K562 (cell line): ENCODE measurements at regions not wholly inside any gene's neighbourhood (a gene's known extent, or its start where the extent isn't known, plus 50 kb on each side); places are given as distances from the start of the nearest gene placed in this dataset.

Source experiments
- ATAC-seq: fragments of 200-7000 bp; cut with Tn5 transposase; 3 replicates; pipeline ENCODE4 v1.9.1; 2020; ENCODE audit warnings: moderate library complexity
- BruUV-seq: library from RNA; stranded (reverse); fragments of 400-500 nt; replicated peaks from 2 replicates; lab custom pipeline; 2021; lab: Mats Ljungman, UMichigan
- CTCF ChIA-PET: fragments of 300-600 bp; formaldehyde crosslinking; extraction: SDS; loops from one replicate; lab custom pipeline; 2021; ENCODE audit warnings: low intra/inter-chr PET ratio; lab: Yijun Ruan, JAX
- POLR2A ChIA-PET: fragments of 300-600, 350-650 bp; sonication (Branson Sonifier 250); formaldehyde crosslinking; extraction: SDS; loops from one replicate; lab custom pipeline; 2021; ENCODE audit warnings: antibody characterized with exemption, inconsistent platforms; lab: Yijun Ruan, JAX
- DNase-seq, 4 experiments: peaks; one replicate each; pipeline versions ENCODE4 v3.0.0 to v3.0.0-alpha.2; 2011 to 2018; ENCODE audit warnings: low spot score in 3 of 4, mixed read lengths in 3 of 4; ENCODE audit errors: extremely low read depth in 1 of 4
- FAIRE-seq: peaks from 2 replicates; lab custom pipeline; 2011; peaks lifted over from hg19 to GRCh38; lab: Jason Lieb, UNC
- H2AFZ ChIP-seq: 2 replicates; pipeline ENCODE4 v1.6.0; 2011; ENCODE audit warnings: low read depth, low read length, control low read depth, inconsistent platforms
- H3K27ac ChIP-seq: fragments of 200-600 bp; 3 replicates; pipeline ENCODE4 v1.8.0; 2011; ENCODE audit warnings: low read depth, mild to moderate bottlenecking, control low read depth, inconsistent platforms, low read length, moderate library complexity, mixed read lengths; ENCODE audit errors: extremely low read depth
- H3K27me3 ChIP-seq, 2 experiments: fragments of 300-600 bp in 1 of 2; 2 replicates in 1 of 2; 3 replicates in 1 of 2; pipeline versions ENCODE4 v1.6.0 to v1.8.0; 2011; ENCODE audit warnings: inconsistent platforms in 2 of 2, low read length in 2 of 2, mild to moderate bottlenecking in 1 of 2, mixed read lengths in 1 of 2, moderate library complexity in 1 of 2; ENCODE audit not compliant: control insufficient read depth in 2 of 2, insufficient read depth in 2 of 2
- H3K36me3 ChIP-seq: fragments of 300-600 bp; 3 replicates; pipeline ENCODE4 v1.8.0; 2011; ENCODE audit warnings: mild to moderate bottlenecking, low read length, inconsistent platforms; ENCODE audit not compliant: control insufficient read depth, insufficient read depth
- H3K4me1 ChIP-seq, 2 experiments: fragments of 200-600 bp in 1 of 2; replicated peaks in 1 of 2; 2 replicates in 1 of 2; 3 replicates in 1 of 2; pipeline versions ENCODE4 v1.5.1 to v1.8.0; 2011; ENCODE audit warnings: inconsistent platforms in 2 of 2, low read length in 2 of 2, mild to moderate bottlenecking in 1 of 2, mixed read lengths in 1 of 2, moderate library complexity in 1 of 2; ENCODE audit not compliant: control insufficient read depth in 2 of 2, insufficient read depth in 2 of 2
- H3K4me2 ChIP-seq: 2 replicates; pipeline ENCODE4 v1.6.1; 2011; ENCODE audit warnings: low read length, control low read depth, inconsistent platforms, mixed read lengths; ENCODE audit not compliant: insufficient read depth
- H3K4me3 ChIP-seq: fragments of 200-600 bp; sonication (generic), shearing (Covaris generic); 2 replicates; pipeline ENCODE4 v1.5.1; 2016; ENCODE audit warnings: control low read depth, inconsistent platforms
- H3K79me2 ChIP-seq: fragments of 200-600 bp; 3 replicates; pipeline ENCODE4 v1.8.0; 2011; ENCODE audit warnings: low read length, inconsistent platforms; ENCODE audit not compliant: control insufficient read depth, insufficient read depth
- H3K9ac ChIP-seq, 2 experiments: 2 replicates each; pipeline versions ENCODE4 v1.6.0 to v1.6.1; 2011; ENCODE audit warnings: low read depth in 2 of 2, low read length in 2 of 2, control low read depth in 1 of 2, inconsistent platforms in 1 of 2, mild to moderate bottlenecking in 1 of 2, mixed read lengths in 1 of 2; ENCODE audit not compliant: insufficient read depth in 1 of 2
- H3K9me1 ChIP-seq: one replicate; pipeline ENCODE4 v1.6.0; 2011; ENCODE audit warnings: inconsistent platforms, mild to moderate bottlenecking, low read length, moderate library complexity; ENCODE audit not compliant: control insufficient read depth, insufficient read depth
- H3K9me3 ChIP-seq: replicated peaks from 2 replicates; pipeline ENCODE4 v1.5.1; 2011; ENCODE audit warnings: low read depth, low read length, inconsistent platforms; ENCODE audit not compliant: control insufficient read depth, insufficient read depth
- H4K20me1 ChIP-seq: replicated peaks from 2 replicates; pipeline ENCODE4 v1.6.1; 2011; ENCODE audit warnings: low read length, inconsistent platforms, mixed read lengths; ENCODE audit not compliant: control insufficient read depth, insufficient read depth
- C11orf30 ChIP-seq: fragments of 450-650 bp; IDR thresholded peaks from 2 replicates; pipeline ENCODE4 v1.6.1; 2016; ENCODE audit warnings: low read depth, mild to moderate bottlenecking
- CEBPB ChIP-seq: fragments of 450-650 bp; IDR thresholded peaks from 2 replicates; pipeline ENCODE4 v1.6.1; 2016; ENCODE audit warnings: missing genetic modification characterization, missing compliant biosample characterization
- DDX20 ChIP-seq: fragments of 450-650 bp; IDR thresholded peaks from 2 replicates; pipeline ENCODE4 v1.6.1; 2016; ENCODE audit warnings: missing genetic modification characterization, low read depth, mild to moderate bottlenecking, missing compliant biosample characterization, moderate library complexity
- E2F5 ChIP-seq: sonication (generic); formaldehyde crosslinking; IDR thresholded peaks from 2 replicates; pipeline ENCODE4 v1.8.0; 2022; ENCODE audit warnings: mild to moderate bottlenecking, missing genetic modification reagents
- MAFG ChIP-seq: fragments of 450-650 bp; conservative IDR thresholded peaks from 2 replicates; pipeline ENCODE4 v1.6.1; 2016; ENCODE audit warnings: missing genetic modification characterization, missing compliant biosample characterization
- MAFK ChIP-seq: IDR thresholded peaks from 2 replicates; pipeline ENCODE4 v1.6.1; 2011; ENCODE audit warnings: low read length, improper control_type of control experiment
- NFE2 ChIP-seq: IDR thresholded peaks from 2 replicates; pipeline ENCODE4 v1.6.1; 2014; ENCODE audit warnings: antibody characterized with exemption, low read depth
- OTX1 ChIP-seq: fragments of 450-650 bp; formaldehyde crosslinking; IDR thresholded peaks from 2 replicates; pipeline ENCODE4 v1.4.0; 2022; ENCODE audit warnings: mild to moderate bottlenecking
- RFX1 ChIP-seq: fragments of 450-650 bp; IDR thresholded peaks from 2 replicates; pipeline ENCODE4 v1.6.1; 2016; ENCODE audit warnings: mild to moderate bottlenecking, moderate library complexity
- TCF7 ChIP-seq: sonication (generic); IDR thresholded peaks from 2 replicates; pipeline ENCODE4 v1.6.1; 2016; ENCODE audit warnings: antibody characterized with exemption, borderline replicate concordance
- ZC3H4 ChIP-seq: sonication (generic); formaldehyde crosslinking; IDR thresholded peaks from 2 replicates; pipeline ENCODE4 v1.9.0; 2021; ENCODE audit warnings: missing genetic modification reagents, borderline replicate concordance
- ZNF316 ChIP-seq: fragments of 450-650 bp; IDR thresholded peaks from 2 replicates; pipeline ENCODE4 v1.6.1; 2016
- ZNF444 ChIP-seq: fragments of 250-450 bp; sonication (Bioruptor Pico); IDR thresholded peaks from 2 replicates; pipeline ENCODE4 v1.4.0; 2020; ENCODE audit warnings: mild to moderate bottlenecking, moderate library complexity
- WGBS: fragments of 100-300 bp; shearing (Covaris generic); methylation state at CpG from one replicate; pipeline ENCODE4 v1.1.6; 2016; ENCODE audit warnings: low coverage, mixed read lengths; ENCODE audit not compliant: insufficient coverage; ENCODE audit errors: missing lambda C conversion rate; 5-methylcytosine and 5-hydroxymethylcytosine counted together
- in situ Hi-C: fragments of 300-500 bp; cut with MboI; formaldehyde crosslinking; loops from 4 replicates; pipeline ENCODE4 v1.15.0; 2018; ENCODE audit warnings: inconsistent platforms, mixed read lengths
- intact Hi-C: fragments of 100-400 bp; cut with micrococcal nuclease; formaldehyde crosslinking; loops from 2 replicates; pipeline ENCODE4 v1.14.2; 2022

GRCh38 chr11:95697614-95698408 is 91.8 kb downstream of the FAM76B start:
- FAIRE-seq = no peak

More at GRCh38 chr11:95697614-95698408, 91.8 kb downstream of the FAM76B start:
- no peak overlapping the region for H3K9ac ChIP-seq
- H2AFZ ChIP-seq = peak overlapping the region; percentile 67
- no peak overlapping the region for H3K27ac ChIP-seq
- peaks cover 0 to 9% of the 10 kb centered on the region in 2 experiments; a peak in 3 of 5 replicates for H3K4me1 ChIP-seq
- H4K20me1 ChIP-seq = no peaks in the 10 kb centered on the region
- ChIA-PET CTCF (no interaction called here), POLR2A (interaction anchor here (0.6 to 1.1 kb wide), 4 partner anchors 8 to 310 kb away, joined by 3 read pairs; no protein-coding TSS in a partner anchor)
- 44% methylated on average over 10 of the region's 10 CpGs for WGBS
- H3K4me3 ChIP-seq = no peak overlapping the region
- ATAC-seq (0 out of 3 replicates have a peak, but pooled peaks have one; percentile 24), DNase-seq (no peak)
- H3K9me1 ChIP-seq = no peaks in the 10 kb centered on the region
- H3K4me2 ChIP-seq = no peak overlapping the region
- no peaks in the 10 kb centered on the region for H3K9me3 ChIP-seq
- in situ Hi-C loops (no loop called here), intact Hi-C loops (no loop called here)
- H3K27me3 ChIP-seq = no peaks in the 10 kb centered on the region
- no TSS peak for BruUV-seq
- H3K79me2 ChIP-seq = no peaks in the 10 kb centered on the region
- no peaks in the 10 kb centered on the region for H3K36me3 ChIP-seq
- no peak for TF ChIP-seq CEBPB (tag)
- peak; percentile 84 for TF ChIP-seq RFX1
- TF ChIP-seq ZC3H4 (CRISPR knock-in tag) = no peak
- TF ChIP-seq C11orf30 = peak; percentile 41; the same call in 1 of the 2 replicates
- no peak for TF ChIP-seq TCF7
- peak; percentile 42; the same call in 1 of the 2 replicates for TF ChIP-seq ZNF316
- TF ChIP-seq E2F5 (CRISPR knock-in tag) = no peak
- TF ChIP-seq MAFG (tag) = 0 out of 2 replicates have a peak, but pooled peaks have one; percentile 21
- TF ChIP-seq OTX1 (CRISPR knock-in tag) = no peak
- peak; percentile 46; the same call in 1 of the 2 replicates for TF ChIP-seq NFE2
- no peak for TF ChIP-seq DDX20
- no peak for TF ChIP-seq ZNF444 (CRISPR knock-in tag)
- peak; percentile 17; the same call in 1 of the 2 replicates for TF ChIP-seq MAFK
